ENCODE measurements at regions not wholly inside any gene's neighbourhood (a gene's known extent, or its start where the extent isn't known, plus 50 kb on each side); places are given as distances from the start of the nearest gene placed in this dataset.

- H2AFZ ChIP-seq (ENCODE audit: insufficient read depth, low read depth, low read length, poor library complexity, severe bottlenecking), result no peak overlapping the region
- Mint-ChIP-seq H3K4me3 (no peak overlapping the region), H3K27me3 (ENCODE audit: low read depth in 3 of 3) (peaks cover 0 to 3% (median 0%) of the 10 kb centered on the region in 3 donors), H3K9me3 (peaks cover 0 to 8% (median 4%) of the 10 kb centered on the region in 7 donors), H3K4me1 (no peaks in the 10 kb centered on the region), H3K27ac (no peak overlapping the region), H3K36me3 (no peaks in the 10 kb centered on the region)
- no peaks in the 10 kb centered on the region for H4K20me1 ChIP-seq (ENCODE audit: insufficient read depth, low read length)
- no peak overlapping the region for H3K4me3 ChIP-seq (replicated peaks in 1 of 3; ENCODE audit: low read depth in 2 of 3, low read length in 3 of 3)
- no peaks in the 10 kb centered on the region for H3K4me1 ChIP-seq (ENCODE audit: control insufficient read depth in 1 of 2, insufficient read depth in 2 of 2, low read length in 2 of 2)
- DNase-seq, result no peak
- no peak overlapping the region for H3K9ac ChIP-seq (ENCODE audit: insufficient read depth, low read length, poor library complexity, severe bottlenecking)
- intact Hi-C loops (cut with micrococcal nuclease), result no loop called here
- no peaks in the 10 kb centered on the region for H3K27me3 ChIP-seq (ENCODE audit: control insufficient read depth in 2 of 2, insufficient read depth in 2 of 2, low read length in 2 of 2)
- no peaks in the 10 kb centered on the region for H3K36me3 ChIP-seq (replicated peaks in 1 of 2; ENCODE audit: control insufficient read depth in 1 of 2, insufficient read depth in 2 of 2, low read length in 2 of 2)
- no peak for TF ChIP-seq CTCF (IDR thresholded peaks at IDR 0.05)
- WGBS (ENCODE audit: insufficient coverage), result 100% methylated on average over 3 of the region's 6 CpGs
- H3K9me3 ChIP-seq (replicated peaks in 1 of 2; ENCODE audit: control insufficient read depth in 1 of 2, insufficient read depth in 1 of 2, low read length in 2 of 2), result peaks cover 0 to 5% of the 10 kb centered on the region in 2 donors
- no peak overlapping the region for H3K27ac ChIP-seq (ENCODE audit: low read depth in 1 of 2, low read length in 2 of 2)
- no peaks in the 10 kb centered on the region for H3K79me2 ChIP-seq (ENCODE audit: insufficient read depth, low read length)
- no peak overlapping the region for H3K4me2 ChIP-seq (replicated peaks; ENCODE audit: extremely low read depth, low read length, poor library complexity, severe bottlenecking)
Observed at GRCh38 chr2:62334440-62335058, 138.6 kb downstream of the B3GNT2 start.

- Histone ChIP-seq H3K27ac (ENCODE audit: low read depth in 1 of 2, low read length in 2 of 2) (no peak overlapping the region), H3K4me1 (ENCODE audit: control insufficient read depth in 1 of 2, insufficient read depth in 2 of 2, low read length in 2 of 2) (no peaks in the 10 kb centered on the region), H3K4me3 (replicated peaks in 1 of 3; ENCODE audit: low read depth in 2 of 3, low read length in 3 of 3) (no peak overlapping the region), H3K27me3 (ENCODE audit: control insufficient read depth in 2 of 2, insufficient read depth in 2 of 2, low read length in 2 of 2) (no peaks in the 10 kb centered on the region), H3K4me2 (replicated peaks; ENCODE audit: extremely low read depth, low read length, poor library complexity, severe bottlenecking) (no peak overlapping the region), H3K36me3 (replicated peaks in 1 of 2; ENCODE audit: control insufficient read depth in 1 of 2, insufficient read depth in 2 of 2, low read length in 2 of 2) (no peaks in the 10 kb centered on the region), H4K20me1 (ENCODE audit: insufficient read depth, low read length) (no peaks in the 10 kb centered on the region), H3K9ac (ENCODE audit: insufficient read depth, low read length, poor library complexity, severe bottlenecking) (no peak overlapping the region), H2AFZ (ENCODE audit: insufficient read depth, low read depth, low read length, poor library complexity, severe bottlenecking) (no peak overlapping the region), H3K79me2 (ENCODE audit: insufficient read depth, low read length) (no peaks in the 10 kb centered on the region), H3K9me3 (replicated peaks in 1 of 2; ENCODE audit: control insufficient read depth in 1 of 2, insufficient read depth in 1 of 2, low read length in 2 of 2) (peaks cover 0 to 5% of the 10 kb centered on the region in 2 donors)
- no peaks in the 10 kb centered on the region for H3K4me1 Mint-ChIP-seq
- peaks cover 0 to 3% (median 0%) of the 10 kb centered on the region in 3 donors for H3K27me3 Mint-ChIP-seq (ENCODE audit: low read depth in 3 of 3)
- H3K36me3 Mint-ChIP-seq, result no peaks in the 10 kb centered on the region
- peaks cover 0 to 8% (median 4%) of the 10 kb centered on the region in 7 donors for H3K9me3 Mint-ChIP-seq
- H3K27ac Mint-ChIP-seq, result no peak overlapping the region
- no peak overlapping the region for H3K4me3 Mint-ChIP-seq
- no peak for DNase-seq
- intact Hi-C loops (cut with micrococcal nuclease), result no loop called here
- 40% methylated on average over 1 of the region's 4 CpGs for WGBS (ENCODE audit: insufficient coverage)
- no peak for TF ChIP-seq CTCF (IDR thresholded peaks at IDR 0.05)
Observed at GRCh38 chr2:62334009-62334408, 138.1 kb downstream of the B3GNT2 start.

Data from CD14-positive monocyte (primary cell).